ENCODE measurements at regions not wholly inside any gene's neighbourhood (a gene's known extent, or its start where the extent isn't known, plus 50 kb on each side); places are given as distances from the start of the nearest gene placed in this dataset.

GRCh38 chr3:22262386-22262785 lies 511.4 kb upstream of the ZNF385D start:
- TF ChIP-seq POLR2A (IDR thresholded peaks at IDR 0.05; ENCODE audit: low read length) (no peak), GATA1 (IDR thresholded peaks at IDR 0.05; ENCODE audit: low read depth, low read length) (no peak)
- DNase-seq: no peak

DNA sequence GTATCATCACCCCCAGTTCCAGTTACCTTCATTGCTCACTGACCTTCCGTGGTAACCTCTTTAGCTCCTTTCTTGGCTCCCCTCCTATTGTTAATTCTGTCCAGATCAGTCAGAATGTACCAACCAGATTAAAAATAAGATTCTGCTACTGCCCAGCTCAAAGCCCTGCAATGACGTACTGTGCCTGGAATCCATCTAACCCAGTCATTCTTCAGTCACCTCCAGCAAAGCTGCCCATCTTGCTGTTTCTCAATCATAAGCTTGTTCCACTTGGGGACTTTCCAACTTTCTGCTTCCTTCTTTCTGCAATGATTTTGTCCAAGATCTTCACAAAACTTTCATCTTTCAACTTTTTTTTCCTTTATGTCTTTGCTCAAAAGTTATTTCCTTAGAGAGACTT lies 512.0 kb upstream of the ZNF385D start:
- TF ChIP-seq GATA1 (IDR thresholded peaks at IDR 0.05; ENCODE audit: low read depth, low read length): no peak
- TF ChIP-seq POLR2A (IDR thresholded peaks at IDR 0.05; ENCODE audit: low read length): no peak
- DNase-seq: no peak

GRCh38 chr3:22265403-22265802 lies 514.4 kb upstream of the ZNF385D start:
- peak; percentile 0 to 1 for DNase-seq
- TF ChIP-seq GATA1 (IDR thresholded peaks at IDR 0.05; ENCODE audit: low read depth, low read length) (no peak), POLR2A (IDR thresholded peaks at IDR 0.05; ENCODE audit: low read length) (no peak)

GRCh38 chr3:22269831-22270230 lies 518.8 kb upstream of the ZNF385D start:
- DNase-seq: peak in 1 of 2 experiments; percentile 1
- TF ChIP-seq GATA1 (IDR thresholded peaks at IDR 0.05; ENCODE audit: low read depth, low read length) (no peak), POLR2A (IDR thresholded peaks at IDR 0.05; ENCODE audit: low read length) (no peak)

DNA sequence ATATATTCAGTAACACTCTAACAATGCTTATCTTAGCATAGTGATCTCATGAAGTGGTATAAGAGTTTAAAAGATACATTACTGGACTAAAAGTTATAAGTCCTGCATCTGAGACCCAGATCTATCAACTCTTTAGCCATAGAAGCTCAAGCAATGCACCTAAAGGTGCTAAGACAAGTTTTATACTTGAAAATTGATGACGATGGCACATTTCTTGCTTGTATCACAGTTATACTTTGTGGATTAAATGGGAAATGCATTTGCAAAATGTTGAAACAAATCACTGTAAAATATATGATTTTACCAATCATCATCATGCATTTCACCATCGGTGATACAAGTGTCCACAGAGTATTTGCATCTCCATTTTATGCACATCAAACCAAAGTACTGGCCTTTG lies 525.3 kb upstream of the ZNF385D start:
- TF ChIP-seq POLR2A (IDR thresholded peaks at IDR 0.05; ENCODE audit: low read length): no peak
- TF ChIP-seq GATA1 (IDR thresholded peaks at IDR 0.05; ENCODE audit: low read depth, low read length): no peak

GRCh38 chr3:22284559-22284958 lies 533.5 kb upstream of the ZNF385D start:
- TF ChIP-seq GATA1 (IDR thresholded peaks at IDR 0.05; ENCODE audit: low read depth, low read length) (no peak), POLR2A (IDR thresholded peaks at IDR 0.05; ENCODE audit: low read length) (no peak)
- no peak for DNase-seq

More for the DNA sequence above, 525.3 kb upstream of the ZNF385D start:
- DNase-seq: no peak

- DNase-seq: no peak
- TF ChIP-seq GATA1 (IDR thresholded peaks at IDR 0.05; ENCODE audit: low read depth, low read length) (no peak), POLR2A (IDR thresholded peaks at IDR 0.05; ENCODE audit: low read length) (no peak)
Observed at GRCh38 chr3:22288756-22289155, 537.7 kb upstream of the ZNF385D start.

DNA sequence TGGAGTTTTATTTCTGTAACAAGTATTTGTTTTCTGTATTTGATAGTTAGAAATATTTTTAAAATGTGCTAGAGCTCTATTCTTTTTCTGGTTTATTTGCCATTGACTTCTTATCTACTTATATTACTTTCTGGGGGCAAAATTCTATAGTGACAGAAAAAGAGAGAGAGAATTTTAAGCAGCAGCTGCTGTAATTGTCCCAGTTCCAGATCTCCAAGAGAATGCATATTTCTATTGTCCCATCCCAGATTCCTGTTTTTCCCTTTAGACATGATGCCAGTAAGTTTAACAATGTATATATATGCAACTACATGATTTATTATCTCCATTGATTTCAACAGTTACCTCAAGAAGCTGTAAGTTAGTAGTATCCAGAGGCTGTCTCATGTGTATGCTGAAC lies 541.7 kb upstream of the ZNF385D start:
- no peak for DNase-seq
- TF ChIP-seq GATA1 (IDR thresholded peaks at IDR 0.05; ENCODE audit: low read depth, low read length) (no peak), POLR2A (IDR thresholded peaks at IDR 0.05; ENCODE audit: low read length) (no peak)

- DNase-seq: peak in 1 of 2 experiments; percentile 2
- TF ChIP-seq POLR2A (IDR thresholded peaks at IDR 0.05; ENCODE audit: low read length): no peak
- no peak for TF ChIP-seq GATA1 (IDR thresholded peaks at IDR 0.05; ENCODE audit: low read depth, low read length)
Observed at GRCh38 chr3:22296601-22297000, 545.6 kb upstream of the ZNF385D start.

DNA sequence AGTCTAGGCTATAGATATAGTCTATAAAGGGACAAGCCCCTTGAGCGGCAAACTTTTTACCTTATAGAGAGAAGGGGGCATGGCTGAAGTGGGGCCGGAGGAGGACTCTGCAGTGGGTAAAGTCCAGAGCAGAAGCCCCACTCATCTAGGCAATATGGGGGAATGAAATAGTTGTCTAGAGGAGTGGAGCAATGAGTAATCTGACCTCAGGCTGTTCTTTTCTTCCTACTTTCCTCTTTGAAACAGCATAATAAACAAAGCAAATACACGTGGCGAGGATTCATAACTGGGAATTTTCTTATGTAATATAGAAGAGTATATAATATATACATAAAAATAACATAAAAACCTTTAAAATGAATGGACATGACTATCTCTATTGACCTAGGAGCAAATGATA lies 546.4 kb upstream of the ZNF385D start:
- TF ChIP-seq GATA1 (IDR thresholded peaks at IDR 0.05; ENCODE audit: low read depth, low read length) (no peak), POLR2A (IDR thresholded peaks at IDR 0.05; ENCODE audit: low read length) (no peak)
- no peak for DNase-seq

DNA sequence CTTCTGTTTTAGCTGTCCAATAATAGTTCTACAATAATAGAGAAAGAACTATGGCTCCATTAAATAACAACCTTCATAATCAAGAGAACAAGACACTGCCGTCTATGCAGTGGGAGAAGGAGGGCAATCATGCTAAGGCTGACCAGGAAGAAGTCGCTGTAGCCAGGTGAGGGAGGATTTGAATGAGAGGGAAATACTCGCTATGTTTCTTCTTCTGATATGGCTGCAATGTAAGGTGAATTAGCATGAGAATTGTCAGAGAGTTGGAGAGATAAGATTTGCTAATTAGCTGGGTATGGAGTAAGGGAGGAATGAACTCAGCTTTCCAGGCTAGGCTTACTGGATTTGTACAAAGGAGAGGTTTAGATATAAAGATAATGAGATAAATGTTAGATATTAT lies 555.4 kb upstream of the ZNF385D start:
- TF ChIP-seq GATA1 (IDR thresholded peaks at IDR 0.05; ENCODE audit: low read depth, low read length) (no peak), POLR2A (IDR thresholded peaks at IDR 0.05; ENCODE audit: low read length) (no peak)
- DNase-seq: no peak

- no peak for TF ChIP-seq GATA1 (IDR thresholded peaks at IDR 0.05; ENCODE audit: low read depth, low read length)
- TF ChIP-seq POLR2A (IDR thresholded peaks at IDR 0.05; ENCODE audit: low read length): no peak
Observed at GRCh38 chr3:22308871-22309270, 557.9 kb upstream of the ZNF385D start.

DNA sequence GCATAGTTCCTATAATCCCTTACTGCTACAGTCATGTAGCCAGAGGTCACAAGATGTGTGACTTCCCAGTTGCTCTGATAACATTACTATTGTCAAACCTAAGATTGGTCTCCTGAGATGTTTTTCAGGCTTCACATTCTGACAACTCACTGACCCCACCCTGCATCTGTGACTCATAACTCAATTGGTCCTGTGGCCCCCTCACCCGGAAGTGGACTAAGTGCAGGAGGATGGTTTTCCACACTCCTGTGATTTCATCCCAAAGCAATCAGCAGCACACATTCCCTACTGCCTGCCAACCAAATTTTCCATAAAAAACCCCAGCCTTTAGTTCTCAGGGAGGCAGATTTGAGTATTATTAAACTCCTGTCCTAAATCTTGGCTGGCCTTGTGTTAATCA lies 564.9 kb upstream of the ZNF385D start:
- no peak for TF ChIP-seq POLR2A (IDR thresholded peaks at IDR 0.05; ENCODE audit: low read length)
- TF ChIP-seq GATA1 (IDR thresholded peaks at IDR 0.05; ENCODE audit: low read depth, low read length): no peak
- no peak for DNase-seq

More at GRCh38 chr3:22308871-22309270, 557.9 kb upstream of the ZNF385D start:
- no peak for DNase-seq

DNA sequence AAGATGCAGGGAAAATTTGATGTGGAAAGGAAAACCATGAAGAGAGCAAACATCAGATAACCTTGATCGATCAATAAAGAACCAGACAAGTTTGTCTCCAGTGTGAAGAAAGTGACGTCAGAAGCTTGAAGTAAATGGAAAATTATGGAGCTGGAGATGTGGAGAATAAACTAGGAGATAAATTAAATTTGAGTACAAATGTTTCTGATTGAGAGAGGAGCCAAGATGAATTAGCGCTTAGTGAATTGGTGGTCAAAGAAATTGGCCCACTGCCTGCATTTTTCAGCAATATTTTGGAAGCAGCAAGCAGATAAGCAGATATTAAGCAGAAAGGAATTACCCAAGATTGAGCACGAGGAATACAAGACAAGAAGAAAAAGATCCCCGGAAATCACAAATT lies 567.3 kb upstream of the ZNF385D start:
- DNase-seq: no peak
- no peak for TF ChIP-seq POLR2A (IDR thresholded peaks at IDR 0.05; ENCODE audit: low read length)
- TF ChIP-seq GATA1 (IDR thresholded peaks at IDR 0.05; ENCODE audit: low read depth, low read length): no peak

DNA sequence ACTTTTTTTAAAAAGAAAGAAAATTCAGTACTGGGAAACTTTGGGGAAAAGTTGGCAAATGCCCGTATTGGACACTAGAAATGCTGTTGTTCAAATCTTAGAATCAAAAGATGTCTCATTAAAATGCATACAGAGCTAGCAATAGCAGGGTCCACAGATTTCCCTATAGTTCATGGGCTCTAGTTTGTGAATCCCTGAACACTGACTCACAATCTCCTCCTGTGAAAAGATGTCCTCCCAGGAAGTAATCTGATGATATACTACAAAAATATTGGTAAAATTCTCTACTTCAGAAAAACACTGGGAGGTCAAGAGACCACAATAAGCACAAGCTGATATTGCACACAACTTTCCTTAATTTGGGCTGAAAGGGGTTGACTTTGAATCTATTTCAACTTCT lies 568.4 kb upstream of the ZNF385D start:
- no peak for TF ChIP-seq GATA1 (IDR thresholded peaks at IDR 0.05; ENCODE audit: low read depth, low read length)
- no peak for TF ChIP-seq POLR2A (IDR thresholded peaks at IDR 0.05; ENCODE audit: low read length)
- DNase-seq: no peak

GRCh38 chr3:22322861-22323260 lies 571.9 kb upstream of the ZNF385D start:
- TF ChIP-seq POLR2A (IDR thresholded peaks at IDR 0.05; ENCODE audit: low read length) (no peak), GATA1 (IDR thresholded peaks at IDR 0.05; ENCODE audit: low read depth, low read length) (no peak)
- no peak for DNase-seq

Data from erythroblast (primary cell).